Activated CD4-positive, alpha-beta T cell treated with anti-CD3 and anti-CD28 coated beads, Interleukin-10, Interleukin-2, amounts not matched to agents 100 ng/mL and 50 ng/mL, durations not matched to agents 16 hours and 8 hours (primary cell): ENCODE measurements at regions not wholly inside any gene's neighbourhood (a gene's known extent, or its start where the extent isn't known, plus 50 kb on each side); places are given as distances from the start of the nearest gene placed in this dataset.
"Not testable (repeated sequence)": the region's sequence is repeated elsewhere in the genome, so short reads cannot be mapped to it uniquely, and the experiment has no call there.

Experiments
- DNase-seq: peaks from one replicate; pipeline ENCODE4 v3.0.0-alpha.2; 2020

DNA sequence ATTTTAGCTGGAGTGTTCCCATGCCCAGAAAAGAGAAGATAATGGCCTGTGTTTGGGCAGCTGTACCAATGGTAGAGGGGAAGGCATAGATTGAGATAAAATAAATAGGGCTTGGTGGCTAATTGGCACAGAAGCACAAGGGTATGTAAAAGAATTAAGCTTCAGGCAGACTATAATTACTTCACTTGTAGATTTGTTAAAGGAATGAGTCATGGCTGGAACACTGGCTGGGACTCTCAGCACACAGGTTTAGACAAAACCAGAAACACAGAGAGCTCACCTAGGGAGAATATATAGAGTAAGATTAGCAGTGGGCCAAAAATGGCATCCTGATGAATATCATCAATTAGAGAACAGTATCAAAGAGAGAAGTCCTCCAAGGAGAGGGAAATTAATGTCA lies 198.3 kb upstream of the FIGN start:
- no peak for DNase-seq

- DNase-seq: no peak
These were observed 183.9 kb upstream of the FIGN start for GRCh38 chr2:163919717-163920116.

DNA sequence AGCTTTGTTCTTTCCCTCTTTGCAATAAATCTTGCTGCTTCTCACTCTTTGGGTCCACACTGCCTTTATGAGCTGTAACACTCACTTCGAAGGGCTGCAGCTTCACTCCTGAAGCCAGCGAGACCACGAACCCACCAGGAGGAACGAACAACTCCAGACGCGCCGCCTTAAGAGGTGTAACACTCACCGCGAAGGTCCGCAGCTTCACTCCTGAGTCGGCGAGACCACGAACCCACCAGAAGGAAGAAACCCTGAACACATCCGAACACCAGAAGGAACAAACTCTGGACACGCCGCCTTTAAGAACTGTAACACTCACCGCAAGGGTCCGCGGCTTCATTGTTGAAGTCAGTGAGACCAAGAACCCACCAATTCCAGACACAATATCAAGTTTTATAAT lies 178.7 kb upstream of the FIGN start:
- not testable (repeated sequence) for DNase-seq

- not testable (repeated sequence) for DNase-seq
These were observed 177.7 kb upstream of the FIGN start for GRCh38 chr2:163913532-163913944.

DNA sequence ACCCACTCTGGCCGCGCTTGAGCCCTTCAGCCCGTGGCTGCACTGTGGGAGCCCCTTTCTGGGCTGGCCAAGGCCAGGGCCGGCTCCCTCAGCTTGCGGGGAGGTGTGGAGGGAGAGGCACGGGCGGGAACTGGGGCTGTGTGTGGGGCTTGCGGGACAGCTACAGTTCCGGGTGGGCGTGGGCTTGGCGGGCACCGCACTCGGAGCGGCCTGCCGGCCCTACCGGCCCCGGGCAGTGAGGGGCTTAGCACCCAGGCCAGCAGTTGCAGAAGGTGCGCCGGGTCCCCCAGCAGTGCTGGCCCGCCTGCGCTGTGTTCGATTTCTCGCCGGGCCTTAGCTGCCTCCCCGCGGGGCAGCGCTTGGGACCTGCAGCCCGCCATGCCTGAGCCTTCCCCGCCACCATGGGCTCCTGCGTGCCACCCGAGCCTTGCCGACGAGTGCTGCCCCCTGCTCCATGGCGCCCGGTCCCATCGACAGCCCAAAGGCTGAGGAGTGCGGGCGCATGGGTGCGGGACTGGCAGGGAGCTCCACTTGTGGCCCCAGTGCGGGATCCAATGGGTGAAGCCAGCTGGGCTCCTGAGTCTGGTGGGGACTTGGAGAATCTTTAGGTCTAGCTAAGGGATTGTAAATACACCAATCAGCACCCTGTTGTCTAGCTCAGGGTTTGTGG lies 173.7 kb upstream of the FIGN start:
- no peak for DNase-seq

- no peak for DNase-seq
These were observed 170.6 kb upstream of the FIGN start for GRCh38 chr2:163906410-163906809.

GRCh38 chr2:163897799-163898198 lies 162.0 kb upstream of the FIGN start:
- DNase-seq: no peak

DNA sequence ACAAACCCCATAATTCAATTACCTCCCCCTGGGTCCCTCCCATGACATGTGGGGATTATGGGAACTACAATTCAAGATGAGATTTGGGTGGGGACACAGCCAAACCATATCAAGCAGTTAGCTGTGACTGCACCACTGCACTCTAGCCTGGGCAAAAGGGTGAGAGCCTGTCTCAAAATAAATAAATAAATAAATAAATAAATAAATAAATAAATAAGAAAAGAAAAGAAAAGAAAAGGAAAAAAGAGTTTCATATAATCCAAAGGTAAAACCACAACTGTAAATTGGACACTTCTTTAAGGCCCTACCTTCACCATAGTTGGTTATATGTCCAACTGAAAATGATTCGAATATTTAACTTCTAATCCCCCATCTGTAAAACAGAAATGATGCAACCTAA lies 157.6 kb upstream of the FIGN start:
- not testable (repeated sequence) for DNase-seq

- no peak for DNase-seq
These were observed 152.8 kb upstream of the FIGN start for GRCh38 chr2:163888591-163888990.

- no peak for DNase-seq
These were observed 151.4 kb upstream of the FIGN start for GRCh38 chr2:163887182-163887581.

DNA sequence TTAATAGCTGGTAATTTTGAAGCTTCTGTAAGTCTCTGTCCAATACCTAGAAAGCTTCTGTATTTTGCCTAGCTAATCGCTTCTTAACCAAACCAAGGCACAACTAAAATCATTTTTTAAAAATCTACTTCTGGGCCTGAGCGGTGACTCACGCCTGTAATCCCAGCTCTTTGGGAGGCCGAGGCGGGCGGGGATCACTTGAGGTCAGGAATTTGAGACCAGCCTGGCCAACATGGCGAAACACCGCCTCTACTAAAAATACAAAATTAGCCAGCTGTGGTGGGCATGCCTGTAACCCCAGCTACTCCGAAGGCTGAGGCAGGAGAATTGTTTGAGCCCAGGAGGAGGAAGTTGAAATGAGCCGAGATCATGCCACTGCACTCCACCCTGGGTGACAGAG lies 148.6 kb upstream of the FIGN start:
- no peak for DNase-seq

GRCh38 chr2:163878718-163879117 lies 142.9 kb upstream of the FIGN start:
- no peak for DNase-seq

GRCh38 chr2:163877316-163877715 lies 141.5 kb upstream of the FIGN start:
- DNase-seq: no peak

GRCh38 chr2:163863073-163863472 lies 127.3 kb upstream of the FIGN start:
- DNase-seq: no peak

DNA sequence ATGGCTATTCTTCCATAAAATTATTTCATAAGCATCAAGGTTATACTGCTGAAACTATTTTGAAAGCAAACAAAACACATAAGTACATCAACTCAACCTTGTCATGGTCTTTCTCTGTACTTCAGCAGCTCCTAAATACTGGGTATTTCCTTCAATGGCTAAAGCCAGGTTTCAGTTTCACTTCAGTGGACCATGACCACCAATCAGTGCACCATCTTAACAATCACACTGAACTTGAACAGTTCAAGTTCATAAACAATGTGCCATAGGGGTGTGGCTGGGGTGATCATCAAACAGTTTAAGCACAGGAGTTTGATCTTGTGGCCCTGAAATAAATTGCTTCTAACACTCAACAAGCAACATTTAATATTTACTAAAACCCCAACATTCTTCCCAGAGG lies 124.1 kb upstream of the FIGN start:
- no peak for DNase-seq

DNA sequence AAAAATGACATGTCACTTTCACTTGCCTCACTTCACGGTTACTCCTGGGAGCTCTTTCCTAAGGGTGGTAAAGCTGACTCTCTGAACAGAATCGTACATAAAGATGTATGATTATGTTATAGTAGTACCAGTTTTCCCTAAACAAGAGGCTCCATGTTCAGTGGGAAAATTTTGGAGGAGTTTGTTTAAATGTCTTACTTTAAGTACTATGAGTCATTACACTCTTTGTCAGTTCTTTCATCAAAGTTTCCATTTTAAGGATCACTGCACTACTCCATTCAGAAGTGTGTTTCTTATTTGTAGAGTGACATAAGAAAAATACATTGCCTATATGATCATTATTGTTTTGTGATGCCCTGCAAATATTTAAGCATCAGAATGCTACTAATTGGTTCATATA lies 121.1 kb upstream of the FIGN start:
- no peak for DNase-seq

GRCh38 chr2:163852616-163853015 lies 116.8 kb upstream of the FIGN start:
- no peak for DNase-seq

- no peak for DNase-seq
These were observed 114.1 kb upstream of the FIGN start for GRCh38 chr2:163849756-163850435.

DNA sequence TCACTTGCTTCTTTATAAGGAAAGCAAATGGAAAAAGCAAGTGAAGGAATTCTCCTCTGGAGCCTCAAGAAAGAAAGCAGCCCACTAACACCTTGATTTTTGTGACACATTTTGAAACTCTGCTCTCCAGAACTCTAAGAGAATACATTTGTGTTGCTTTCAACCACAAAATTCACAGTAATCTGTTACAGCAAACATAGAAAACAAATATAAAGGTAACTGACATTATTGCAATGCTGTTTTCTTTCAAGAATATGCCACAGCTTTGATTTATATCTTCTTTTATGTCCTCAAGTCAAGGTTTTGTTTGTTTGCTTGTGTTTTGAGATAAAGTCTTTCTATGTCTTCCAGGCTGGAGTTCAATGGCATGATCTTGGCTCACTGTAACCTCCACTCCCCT lies 103.1 kb upstream of the FIGN start:
- no peak for DNase-seq

DNA sequence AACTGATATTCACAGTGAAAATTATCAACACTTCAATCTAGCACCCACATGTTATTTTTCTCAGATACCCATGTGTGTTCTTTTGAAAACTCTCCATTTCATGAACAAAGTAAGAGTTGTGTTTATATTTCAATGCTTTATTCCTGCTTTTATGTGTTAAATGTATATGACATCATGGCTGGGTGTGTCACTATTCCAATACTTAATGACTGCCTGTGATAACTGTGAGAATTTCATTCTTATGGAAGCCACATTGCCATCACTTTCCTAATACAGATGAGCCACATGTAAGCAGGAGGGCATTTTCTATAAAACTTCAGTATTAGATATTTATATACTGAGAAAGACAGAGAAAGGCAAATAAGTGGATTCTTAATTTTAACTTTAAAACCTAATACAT lies 100.4 kb upstream of the FIGN start:
- no peak for DNase-seq

DNA sequence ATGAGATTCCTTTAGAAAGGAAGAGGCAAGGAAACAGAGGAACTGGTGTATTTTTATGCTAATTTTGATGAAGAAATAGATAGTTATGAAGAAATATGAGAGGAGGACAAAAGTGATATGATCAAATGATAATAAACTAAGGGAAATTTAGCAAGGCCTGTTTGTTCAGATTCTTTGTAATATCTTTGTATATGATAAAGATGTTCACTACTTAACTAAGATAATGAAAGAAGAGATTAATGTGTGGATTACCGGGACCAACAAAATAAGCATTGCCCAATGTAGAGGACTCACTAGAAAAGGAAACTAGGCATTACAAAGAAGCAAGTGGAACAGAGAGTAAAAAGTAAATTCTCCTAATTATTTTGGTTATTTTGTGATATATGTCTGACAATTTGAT lies 99.0 kb upstream of the FIGN start:
- DNase-seq: no peak

GRCh38 chr2:163834221-163834620 lies 98.4 kb upstream of the FIGN start:
- DNase-seq: no peak

GRCh38 chr2:163828771-163829170 lies 93.0 kb upstream of the FIGN start:
- no peak for DNase-seq

DNA sequence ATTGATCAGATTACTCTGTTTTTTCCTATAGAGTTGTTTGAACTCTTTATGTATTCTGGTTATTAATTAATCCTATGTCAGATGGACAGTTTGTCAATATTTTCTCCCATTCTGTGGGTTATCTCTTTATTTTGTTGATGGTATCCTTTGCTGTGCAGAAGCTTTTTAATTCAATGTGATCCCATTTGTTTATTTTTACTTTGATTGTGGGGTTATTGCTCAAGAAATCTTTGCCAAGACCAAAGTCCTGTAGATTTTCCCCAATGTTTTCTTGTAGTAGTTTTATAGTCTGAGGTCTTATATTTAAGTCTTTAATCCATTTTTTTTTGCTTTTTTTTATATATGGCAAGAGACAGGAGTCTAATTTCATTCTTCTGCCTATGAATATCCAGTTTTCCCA lies 86.2 kb upstream of the FIGN start:
- no peak for DNase-seq

DNA sequence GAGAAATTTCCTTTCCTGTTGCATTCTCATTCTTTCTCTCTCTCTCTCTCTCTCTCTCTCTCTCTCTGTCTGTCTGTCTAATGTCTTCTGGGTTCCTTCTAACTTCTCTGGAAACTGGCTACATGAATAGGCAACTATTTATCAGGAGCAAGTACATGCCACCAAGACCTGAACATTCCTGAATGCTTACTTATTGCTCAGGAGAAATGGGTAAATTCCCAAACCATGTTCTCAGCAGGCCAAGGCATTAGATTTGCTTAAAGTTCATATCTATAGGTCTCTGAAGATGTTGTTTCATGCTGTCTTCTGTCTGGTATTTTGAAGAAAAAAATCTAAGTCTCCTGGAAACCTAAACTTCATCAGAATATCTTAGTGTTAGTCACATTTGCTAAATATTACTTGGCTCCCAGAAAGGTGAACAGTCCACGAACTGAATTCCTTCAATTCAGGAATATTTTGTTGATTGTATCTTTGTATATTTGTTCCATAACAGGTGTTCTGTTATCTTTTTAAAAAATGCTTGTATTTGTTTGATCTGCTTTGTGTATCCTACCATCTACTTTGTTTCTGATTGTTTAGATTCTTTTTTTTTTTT lies 77.2 kb upstream of the FIGN start:
- DNase-seq: no peak
